ENCODE measurements at regions not wholly inside any gene's neighbourhood (a gene's known extent, or its start where the extent isn't known, plus 50 kb on each side); places are given as distances from the start of the nearest gene placed in this dataset.

GRCh38 chr7:156127166-156128134, 315.2 kb upstream of the SHH start:
- DNase-seq (ENCODE audit: unreplicated experiment) = peak; percentile 68
- Mint-ChIP-seq H3K36me3 (ENCODE audit: insufficient read depth, unreplicated experiment) (no peaks in the 10 kb centered on the region), H3K4me3 (ENCODE audit: unreplicated experiment) (no peak overlapping the region), H3K27me3 (ENCODE audit: insufficient read depth, unreplicated experiment) (peaks cover 10% of the 10 kb centered on the region), H3K4me1 (ENCODE audit: insufficient read depth, unreplicated experiment) (peaks cover 7% of the 10 kb centered on the region), H3K27ac (ENCODE audit: low read depth, unreplicated experiment) (no peak overlapping the region), H3K9me3 (ENCODE audit: unreplicated experiment) (no peaks in the 10 kb centered on the region)
- TF ChIP-seq, protein P1, sequence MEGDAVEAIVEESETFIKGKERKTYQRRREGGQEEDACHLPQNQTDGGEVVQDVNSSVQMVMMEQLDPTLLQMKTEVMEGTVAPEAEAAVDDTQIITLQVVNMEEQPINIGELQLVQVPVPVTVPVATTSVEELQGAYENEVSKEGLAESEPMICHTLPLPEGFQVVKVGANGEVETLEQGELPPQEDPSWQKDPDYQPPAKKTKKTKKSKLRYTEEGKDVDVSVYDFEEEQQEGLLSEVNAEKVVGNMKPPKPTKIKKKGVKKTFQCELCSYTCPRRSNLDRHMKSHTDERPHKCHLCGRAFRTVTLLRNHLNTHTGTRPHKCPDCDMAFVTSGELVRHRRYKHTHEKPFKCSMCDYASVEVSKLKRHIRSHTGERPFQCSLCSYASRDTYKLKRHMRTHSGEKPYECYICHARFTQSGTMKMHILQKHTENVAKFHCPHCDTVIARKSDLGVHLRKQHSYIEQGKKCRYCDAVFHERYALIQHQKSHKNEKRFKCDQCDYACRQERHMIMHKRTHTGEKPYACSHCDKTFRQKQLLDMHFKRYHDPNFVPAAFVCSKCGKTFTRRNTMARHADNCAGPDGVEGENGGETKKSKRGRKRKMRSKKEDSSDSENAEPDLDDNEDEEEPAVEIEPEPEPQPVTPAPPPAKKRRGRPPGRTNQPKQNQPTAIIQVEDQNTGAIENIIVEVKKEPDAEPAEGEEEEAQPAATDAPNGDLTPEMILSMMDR (IDR thresholded peaks at IDR 0.05; ENCODE audit: unreplicated experiment) = no peak
- CTCF ChIA-PET = interaction anchor here (1.0 kb wide), 1 partner anchor 346 kb away, joined by 3 read pairs; no protein-coding TSS in a partner anchor
- intact Hi-C loops (cut with micrococcal nuclease) = no loop called here
- BruUV-seq (replicated peaks) = no TSS peak
- POLR2A ChIA-PET = no interaction called here

DNA sequence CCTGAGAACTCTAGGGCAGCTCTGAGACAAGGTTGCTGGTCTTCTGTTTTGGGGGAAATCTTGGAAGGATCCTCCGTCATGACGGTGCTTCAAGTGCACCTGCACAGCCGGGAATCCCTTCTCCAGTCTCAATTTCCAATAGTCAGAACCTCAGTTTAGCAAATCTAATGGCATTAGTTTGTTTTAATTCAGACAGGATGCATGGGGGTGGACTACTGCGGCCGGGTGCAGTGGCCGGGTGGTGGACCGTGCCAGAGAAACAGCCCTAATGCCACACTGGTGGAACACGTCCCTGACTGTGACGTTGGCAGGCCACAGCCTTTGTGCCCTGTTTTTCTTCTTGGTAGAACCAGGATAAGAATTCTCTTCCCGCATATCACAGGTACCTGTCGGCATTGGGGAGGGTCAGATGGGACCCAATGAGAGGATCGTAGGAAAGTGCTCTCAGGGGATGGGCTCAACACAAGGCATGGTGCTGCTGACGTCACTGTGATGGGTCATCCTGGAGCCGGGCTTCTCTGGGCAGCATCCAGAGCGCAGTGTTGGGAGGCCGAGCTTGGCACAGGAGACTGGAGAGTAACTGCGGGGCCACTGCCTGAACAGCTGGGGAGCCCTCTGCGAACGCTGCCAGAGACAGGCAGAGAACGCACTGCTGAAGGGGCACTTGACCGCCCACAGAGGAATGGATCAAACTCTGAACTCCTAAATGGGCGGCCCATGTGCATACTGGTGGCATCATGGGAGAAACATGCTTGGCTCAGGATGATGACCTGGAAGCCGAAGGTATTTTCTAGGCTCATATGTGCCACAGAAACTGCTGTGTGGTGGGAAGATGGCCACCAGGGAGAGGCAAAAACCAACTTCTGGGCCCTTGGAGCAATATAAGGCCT, 313.8 kb upstream of the SHH start:
- Mint-ChIP-seq H3K27me3 (ENCODE audit: insufficient read depth, unreplicated experiment) (peaks cover 23% of the 10 kb centered on the region), H3K27ac (ENCODE audit: low read depth, unreplicated experiment) (no peak overlapping the region), H3K4me3 (ENCODE audit: unreplicated experiment) (no peak overlapping the region), H3K4me1 (ENCODE audit: insufficient read depth, unreplicated experiment) (peaks cover 7% of the 10 kb centered on the region), H3K9me3 (ENCODE audit: unreplicated experiment) (no peaks in the 10 kb centered on the region), H3K36me3 (ENCODE audit: insufficient read depth, unreplicated experiment) (no peaks in the 10 kb centered on the region)
- ChIA-PET CTCF (no interaction called here), POLR2A (no interaction called here)
- intact Hi-C loops (cut with micrococcal nuclease) = no loop called here
- TF ChIP-seq, protein P1 (IDR thresholded peaks at IDR 0.05; ENCODE audit: unreplicated experiment) = no peak
- no peak for DNase-seq (ENCODE audit: unreplicated experiment)
- no TSS peak for BruUV-seq (replicated peaks)

DNA sequence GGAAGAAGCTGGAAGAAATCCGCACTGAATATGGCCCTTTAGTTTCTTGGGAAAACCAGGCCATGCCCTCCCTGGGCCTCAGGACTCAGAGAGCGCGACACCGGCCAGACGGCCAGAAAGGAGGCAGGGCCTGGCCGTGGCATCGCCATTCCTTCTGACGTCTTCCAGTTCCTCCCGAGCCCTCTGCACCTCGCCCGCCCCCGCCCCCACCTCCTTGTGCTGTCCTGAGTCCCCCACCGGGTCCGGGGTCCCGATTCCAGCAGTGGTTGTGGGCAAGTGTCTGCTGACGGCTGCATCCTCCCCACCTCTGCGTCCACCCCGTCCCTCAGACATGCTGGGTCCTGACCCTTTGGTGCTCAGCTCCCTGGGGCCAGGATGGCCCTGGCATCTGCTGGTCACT, 312.1 kb upstream of the SHH start:
- peaks cover 7% of the 10 kb centered on the region for H3K4me1 Mint-ChIP-seq (ENCODE audit: insufficient read depth, unreplicated experiment)
- no peak for DNase-seq (ENCODE audit: unreplicated experiment)
- no TSS peak for BruUV-seq (replicated peaks)
- no peaks in the 10 kb centered on the region for H3K36me3 Mint-ChIP-seq (ENCODE audit: insufficient read depth, unreplicated experiment)
- H3K4me3 Mint-ChIP-seq (ENCODE audit: unreplicated experiment) = no peak overlapping the region
- H3K27me3 Mint-ChIP-seq (ENCODE audit: insufficient read depth, unreplicated experiment) = peaks cover 33% of the 10 kb centered on the region
- H3K27ac Mint-ChIP-seq (ENCODE audit: low read depth, unreplicated experiment) = no peak overlapping the region
- H3K9me3 Mint-ChIP-seq (ENCODE audit: unreplicated experiment) = no peaks in the 10 kb centered on the region
- POLR2A ChIA-PET = no interaction called here
- CTCF ChIA-PET = no interaction called here
- intact Hi-C loops (cut with micrococcal nuclease) = no loop called here
- TF ChIP-seq, protein P1 (IDR thresholded peaks at IDR 0.05; ENCODE audit: unreplicated experiment) = no peak

- ChIA-PET POLR2A (no interaction called here), CTCF (no interaction called here)
- H3K27me3 Mint-ChIP-seq (ENCODE audit: insufficient read depth, unreplicated experiment) = peaks cover 30% of the 10 kb centered on the region
- H3K4me1 Mint-ChIP-seq (ENCODE audit: insufficient read depth, unreplicated experiment) = peaks cover 7% of the 10 kb centered on the region
- H3K9me3 Mint-ChIP-seq (ENCODE audit: unreplicated experiment) = no peaks in the 10 kb centered on the region
- intact Hi-C loops (cut with micrococcal nuclease) = no loop called here
- no peak for DNase-seq (ENCODE audit: unreplicated experiment)
- no TSS peak for BruUV-seq (replicated peaks)
- no peak overlapping the region for H3K27ac Mint-ChIP-seq (ENCODE audit: low read depth, unreplicated experiment)
- H3K4me3 Mint-ChIP-seq (ENCODE audit: unreplicated experiment) = no peak overlapping the region
- TF ChIP-seq, protein P1 (IDR thresholded peaks at IDR 0.05; ENCODE audit: unreplicated experiment) = no peak
- H3K36me3 Mint-ChIP-seq (ENCODE audit: insufficient read depth, unreplicated experiment) = no peaks in the 10 kb centered on the region
These were observed 311.1 kb upstream of the SHH start for GRCh38 chr7:156123362-156123761.

Measured in MCF 10A (cell line).